Endodermal cell (in vitro differentiated cells): ENCODE measurements at regions not wholly inside any gene's neighbourhood (a gene's known extent, or its start where the extent isn't known, plus 50 kb on each side); places are given as distances from the start of the nearest gene placed in this dataset.

Experiments
- DNase-seq: peaks from one replicate; pipeline ENCODE4 v3.0.0-alpha.2; 2017
- H3K27ac ChIP-seq: 2 replicates; pipeline ENCODE4 v1.5.1; 2013; ENCODE audit warnings: mild to moderate bottlenecking, low read depth, low read length, moderate library complexity
- H3K27me3 ChIP-seq: 2 replicates; pipeline ENCODE4 v1.6.1; 2013; ENCODE audit warnings: mild to moderate bottlenecking, low read length, moderate library complexity; ENCODE audit not compliant: insufficient read depth, control insufficient read depth, poor library complexity, severe bottlenecking
- H3K36me3 ChIP-seq: 2 replicates; pipeline ENCODE4 v1.7.0; 2013; ENCODE audit warnings: mild to moderate bottlenecking, low read length, moderate library complexity; ENCODE audit not compliant: control insufficient read depth, insufficient read depth
- H3K4me1 ChIP-seq: one replicate; pipeline ENCODE4 v1.7.0; 2013; ENCODE audit warnings: low read length; ENCODE audit not compliant: control insufficient read depth, insufficient read depth
- H3K4me3 ChIP-seq: 2 replicates; pipeline ENCODE4 v1.5.1; 2013; ENCODE audit warnings: mild to moderate bottlenecking, low read length, moderate library complexity
- H3K9ac ChIP-seq: 2 replicates; pipeline ENCODE4 v1.6.1; 2013; ENCODE audit warnings: mild to moderate bottlenecking, low read length, moderate library complexity; ENCODE audit not compliant: poor library complexity, severe bottlenecking; ENCODE audit errors: extremely low read depth
- H3K9me3 ChIP-seq: 2 replicates; pipeline ENCODE4 v1.6.1; 2013; ENCODE audit warnings: mild to moderate bottlenecking, low read length, moderate library complexity; ENCODE audit not compliant: control insufficient read depth
- H3K27ac Mint-ChIP-seq: 2 replicates; pipeline ENCODE4 v1.8.0; 2020; ENCODE audit warnings: mixed read lengths
- H3K27me3 Mint-ChIP-seq: 2 replicates; pipeline ENCODE4 v1.8.0; 2021; ENCODE audit warnings: mild to moderate bottlenecking, mixed read lengths; ENCODE audit not compliant: insufficient read depth
- H3K36me3 Mint-ChIP-seq: 2 replicates; pipeline ENCODE4 v1.8.0; 2020; ENCODE audit warnings: low read depth, mixed read lengths
- H3K4me1 Mint-ChIP-seq: 2 replicates; pipeline ENCODE4 v1.8.0; 2020; ENCODE audit warnings: mixed read lengths
- H3K4me3 Mint-ChIP-seq: 2 replicates; pipeline ENCODE4 v1.8.0; 2020; ENCODE audit warnings: mild to moderate bottlenecking, moderate library complexity, mixed read lengths
- H3K9me3 Mint-ChIP-seq: 2 replicates; pipeline ENCODE4 v1.8.0; 2020; ENCODE audit warnings: mild to moderate bottlenecking, mixed read lengths
- CTCF ChIP-seq: fragments of 200-600 bp; sonication (generic); conservative IDR thresholded peaks from 2 replicates; pipeline ENCODE4 v1.5.0; 2021; ENCODE audit warnings: antibody characterized with exemption, mild to moderate bottlenecking
- WGBS, 2 experiments: methylation state at CpG; one replicate each; pipeline versions ENCODE4 v1.1.5 to v1.1.7; 2013; ENCODE audit warnings: missing lambda C conversion rate in 2 of 2, mixed read lengths in 1 of 2; ENCODE audit not compliant: insufficient coverage in 1 of 2, insufficient read length in 1 of 2; 5-methylcytosine and 5-hydroxymethylcytosine counted together

GRCh38 chr7:116148626-116149025 is 61.7 kb upstream of the TES start:
- Histone ChIP-seq H3K27ac (no peak overlapping the region), H3K4me1 (no peaks in the 10 kb centered on the region), H3K36me3 (no peaks in the 10 kb centered on the region), H3K9ac (no peak overlapping the region), H3K9me3 (no peaks in the 10 kb centered on the region), H3K4me3 (no peak overlapping the region), H3K27me3 (no peaks in the 10 kb centered on the region)
- Mint-ChIP-seq H3K9me3 (no peaks in the 10 kb centered on the region), H3K27ac (no peak overlapping the region), H3K36me3 (no peaks in the 10 kb centered on the region), H3K4me3 (no peak overlapping the region), H3K4me1 (no peaks in the 10 kb centered on the region), H3K27me3 (no peaks in the 10 kb centered on the region)
- TF ChIP-seq CTCF: no peak
- WGBS, 2 experiments: 94 to 98% methylated on average over 8 of the region's 8 CpGs
- DNase-seq: no peak

GRCh38 chr7:116150588-116150987 is 59.8 kb upstream of the TES start:
- no peak overlapping the region for H3K27ac Mint-ChIP-seq
- no peaks in the 10 kb centered on the region for H3K36me3 Mint-ChIP-seq
- Histone ChIP-seq H3K4me3 (no peak overlapping the region), H3K27ac (no peak overlapping the region), H3K9ac (no peak overlapping the region), H3K36me3 (no peaks in the 10 kb centered on the region), H3K9me3 (no peaks in the 10 kb centered on the region), H3K4me1 (no peaks in the 10 kb centered on the region), H3K27me3 (no peaks in the 10 kb centered on the region)
- H3K4me3 Mint-ChIP-seq: no peak overlapping the region
- TF ChIP-seq CTCF: no peak
- H3K4me1 Mint-ChIP-seq: no peaks in the 10 kb centered on the region
- no peaks in the 10 kb centered on the region for H3K9me3 Mint-ChIP-seq
- no peak for DNase-seq
- no CpG with 5 or more reads among the region's 1 CpG for WGBS, 2 experiments
- H3K27me3 Mint-ChIP-seq: no peaks in the 10 kb centered on the region

- 90 to 100% methylated on average over 1 to 2 of the region's 2 CpGs for WGBS, 2 experiments
- Mint-ChIP-seq H3K27me3 (no peaks in the 10 kb centered on the region), H3K4me1 (no peaks in the 10 kb centered on the region), H3K36me3 (no peaks in the 10 kb centered on the region), H3K9me3 (no peaks in the 10 kb centered on the region), H3K27ac (no peak overlapping the region), H3K4me3 (no peak overlapping the region)
- H3K4me3 ChIP-seq: no peak overlapping the region
- H3K9ac ChIP-seq: no peak overlapping the region
- H3K27ac ChIP-seq: no peak overlapping the region
- no peaks in the 10 kb centered on the region for H3K36me3 ChIP-seq
- no peaks in the 10 kb centered on the region for H3K27me3 ChIP-seq
- DNase-seq: no peak
- TF ChIP-seq CTCF: peak; percentile 47
- H3K4me1 ChIP-seq: no peaks in the 10 kb centered on the region
- no peaks in the 10 kb centered on the region for H3K9me3 ChIP-seq
Observed at GRCh38 chr7:116152276-116152675, 58.1 kb upstream of the TES start.
